ENCODE measurements at regions not wholly inside any gene's neighbourhood (a gene's known extent, or its start where the extent isn't known, plus 50 kb on each side); places are given as distances from the start of the nearest gene placed in this dataset.

- DNase-seq, result no peak
These were observed 168.7 kb upstream of the ITGB1 start for GRCh38 chr10:33126742-33127141.

- no peak for DNase-seq
These were observed 167.8 kb upstream of the ITGB1 start for GRCh38 chr10:33125522-33126517.

- no peak for DNase-seq
These were observed 167.1 kb upstream of the ITGB1 start for GRCh38 chr10:33125111-33125510.

GRCh38 chr10:33123680-33124079, 165.7 kb upstream of the ITGB1 start:
- DNase-seq, result no peak

- DNase-seq, result no peak
These were observed 164.2 kb upstream of the ITGB1 start for GRCh38 chr10:33122014-33122809.

- DNase-seq, result no peak
These were observed 162.7 kb upstream of the ITGB1 start for GRCh38 chr10:33120700-33121099.

GRCh38 chr10:33120275-33120674, 162.2 kb upstream of the ITGB1 start:
- DNase-seq, result no peak

GRCh38 chr10:33117816-33118215, 159.8 kb upstream of the ITGB1 start:
- DNase-seq, result no peak

- no peak for DNase-seq
These were observed 159.2 kb upstream of the ITGB1 start for GRCh38 chr10:33117230-33117629.

GRCh38 chr10:33115738-33116719, 158.0 kb upstream of the ITGB1 start:
- no peak for DNase-seq

GRCh38 chr10:33114451-33114952, 156.5 kb upstream of the ITGB1 start:
- no peak for DNase-seq

GRCh38 chr10:33113466-33113865, 155.4 kb upstream of the ITGB1 start:
- no peak for DNase-seq

GRCh38 chr10:33112831-33113455, 154.9 kb upstream of the ITGB1 start:
- no peak for DNase-seq

GRCh38 chr10:33111488-33112051, 153.5 kb upstream of the ITGB1 start:
- no peak for DNase-seq

- no peak for DNase-seq
These were observed 151.9 kb upstream of the ITGB1 start for GRCh38 chr10:33109788-33110469.

GRCh38 chr10:33109384-33109783, 151.4 kb upstream of the ITGB1 start:
- no peak for DNase-seq

- DNase-seq, result no peak
These were observed 149.9 kb upstream of the ITGB1 start for GRCh38 chr10:33107953-33108352.

- no peak for DNase-seq
These were observed 148.7 kb upstream of the ITGB1 start for GRCh38 chr10:33106767-33107166.

GRCh38 chr10:33103863-33104379, 145.9 kb upstream of the ITGB1 start:
- DNase-seq, result no peak

- DNase-seq, result no peak
These were observed 144.0 kb upstream of the ITGB1 start for GRCh38 chr10:33102071-33102470.

- DNase-seq, result no peak
These were observed 143.4 kb upstream of the ITGB1 start for GRCh38 chr10:33101392-33101787.
